MCF 10A (cell line): ENCODE measurements at regions not wholly inside any gene's neighbourhood (a gene's known extent, or its start where the extent isn't known, plus 50 kb on each side); places are given as distances from the start of the nearest gene placed in this dataset.

Experiments
- BruUV-seq: library from RNA; stranded (reverse); fragments of 400-500 nt; replicated peaks from 2 replicates; lab custom pipeline; 2021; lab: Mats Ljungman, UMichigan
- CTCF ChIA-PET: fragments of 300-600 bp; sonication (Branson Sonifier 250); formaldehyde crosslinking; extraction: SDS; loops from one replicate; lab custom pipeline; 2021; ENCODE audit warnings: antibody characterized with exemption, inconsistent platforms; lab: Yijun Ruan, JAX
- POLR2A ChIA-PET: fragments of 300-600, 350-650 bp; sonication (Branson Sonifier 250); formaldehyde crosslinking; extraction: SDS; loops from one replicate; lab custom pipeline; 2020; ENCODE audit warnings: antibody characterized with exemption, inconsistent platforms; lab: Yijun Ruan, JAX
- DNase-seq: peaks from one replicate; pipeline ENCODE4 v3.0.0-alpha.2; 2018; ENCODE audit not compliant: unreplicated experiment
- H3K27ac Mint-ChIP-seq: one replicate; pipeline ENCODE4 v1.8.0; 2022; ENCODE audit warnings: mild to moderate bottlenecking, low read depth, mixed read lengths; ENCODE audit not compliant: unreplicated experiment
- H3K27me3 Mint-ChIP-seq: one replicate; pipeline ENCODE4 v1.8.0; 2022; ENCODE audit warnings: mixed read lengths; ENCODE audit not compliant: insufficient read depth, unreplicated experiment
- H3K36me3 Mint-ChIP-seq: one replicate; pipeline ENCODE4 v1.8.0; 2022; ENCODE audit warnings: mild to moderate bottlenecking, moderate library complexity, mixed read lengths; ENCODE audit not compliant: insufficient read depth, unreplicated experiment
- H3K4me1 Mint-ChIP-seq: one replicate; pipeline ENCODE4 v1.8.0; 2022; ENCODE audit warnings: mixed read lengths; ENCODE audit not compliant: insufficient read depth, unreplicated experiment
- H3K4me3 Mint-ChIP-seq: one replicate; pipeline ENCODE4 v1.8.0; 2022; ENCODE audit warnings: mild to moderate bottlenecking, moderate library complexity, mixed read lengths; ENCODE audit not compliant: unreplicated experiment
- H3K9me3 Mint-ChIP-seq: one replicate; pipeline ENCODE4 v1.8.0; 2022; ENCODE audit warnings: mixed read lengths; ENCODE audit not compliant: unreplicated experiment
- CTCF ChIP-seq: fragments of 200-600 bp; IDR thresholded peaks from one replicate; pipeline ENCODE4 v1.8.0; 2022; ENCODE audit warnings: antibody characterized with exemption, mild to moderate bottlenecking; ENCODE audit not compliant: unreplicated experiment
- intact Hi-C: fragments of 100-400 bp; cut with micrococcal nuclease; formaldehyde crosslinking; loops from 2 replicates; pipeline ENCODE4 v1.14.1; 2022

- Mint-ChIP-seq H3K27ac (no peak overlapping the region), H3K4me1 (no peaks in the 10 kb centered on the region), H3K9me3 (no peaks in the 10 kb centered on the region), H3K4me3 (no peak overlapping the region), H3K27me3 (peaks cover 43% of the 10 kb centered on the region), H3K36me3 (no peaks in the 10 kb centered on the region)
- ChIA-PET CTCF (no interaction called here), POLR2A (interaction anchor here (0.7 kb wide), 1 partner anchor 899 kb away, joined by 3 read pairs; no protein-coding TSS in a partner anchor)
- no TSS peak for BruUV-seq
- DNase-seq, result no peak
- no peak for TF ChIP-seq CTCF
- intact Hi-C loops, result no loop called here
Measured at GRCh38 chr1:60952612-60953111, 129.7 kb upstream of the NFIA start.

GRCh38 chr1:60950224-60951063, 131.9 kb upstream of the NFIA start:
- CTCF ChIA-PET, result interaction anchor here (0.5 kb wide), 1 partner anchor 400 kb away, joined by 4 read pairs; no protein-coding TSS in a partner anchor
- Mint-ChIP-seq H3K27ac (no peak overlapping the region), H3K9me3 (no peaks in the 10 kb centered on the region), H3K36me3 (no peaks in the 10 kb centered on the region), H3K4me1 (no peaks in the 10 kb centered on the region), H3K27me3 (peaks cover 43% of the 10 kb centered on the region), H3K4me3 (no peak overlapping the region)
- POLR2A ChIA-PET, result no interaction called here
- DNase-seq, result no peak
- TF ChIP-seq CTCF, result no peak
- intact Hi-C loops, result no loop called here
- no TSS peak for BruUV-seq

- Mint-ChIP-seq H3K4me3 (no peak overlapping the region), H3K9me3 (no peaks in the 10 kb centered on the region), H3K4me1 (no peaks in the 10 kb centered on the region), H3K36me3 (no peaks in the 10 kb centered on the region), H3K27ac (no peak overlapping the region), H3K27me3 (peaks cover 43% of the 10 kb centered on the region)
- CTCF ChIA-PET, result no interaction called here
- no TSS peak for BruUV-seq
- POLR2A ChIA-PET, result no interaction called here
- no peak for DNase-seq
- TF ChIP-seq CTCF, result no peak
- intact Hi-C loops, result no loop called here
Measured at GRCh38 chr1:60949826-60950197, 132.5 kb upstream of the NFIA start.

- ChIA-PET POLR2A (no interaction called here), CTCF (no interaction called here)
- Mint-ChIP-seq H3K27me3 (peaks cover 43% of the 10 kb centered on the region), H3K27ac (no peak overlapping the region), H3K36me3 (no peaks in the 10 kb centered on the region), H3K4me3 (no peak overlapping the region), H3K4me1 (no peaks in the 10 kb centered on the region), H3K9me3 (no peaks in the 10 kb centered on the region)
- no TSS peak for BruUV-seq
- TF ChIP-seq CTCF, result no peak
- no peak for DNase-seq
- intact Hi-C loops, result no loop called here
Measured at GRCh38 chr1:60949154-60949825, 133.1 kb upstream of the NFIA start.
